ENCODE measurements at regions not wholly inside any gene's neighbourhood (a gene's known extent, or its start where the extent isn't known, plus 50 kb on each side); places are given as distances from the start of the nearest gene placed in this dataset.
"Not testable (repeated sequence)": the region's sequence is repeated elsewhere in the genome, so short reads cannot be mapped to it uniquely, and the experiment has no call there.

DNA sequence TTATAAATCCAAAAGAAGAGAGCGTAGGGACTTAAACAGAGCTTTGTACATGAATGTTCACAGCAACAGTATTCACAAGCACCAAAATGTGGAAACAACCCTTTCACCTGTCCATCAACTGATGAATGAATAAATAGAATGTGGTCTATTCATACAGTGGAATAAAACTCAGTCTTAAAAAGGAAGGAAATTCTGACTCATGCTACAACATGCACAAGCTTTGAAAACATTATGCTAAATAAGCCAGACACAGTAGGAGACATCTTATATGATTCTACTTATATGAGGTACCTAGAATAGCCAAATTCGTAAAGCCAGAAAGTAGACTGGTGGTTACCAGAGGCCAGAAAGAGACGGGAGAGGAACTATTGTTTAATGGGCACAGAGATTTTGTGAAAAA lies 74.3 kb downstream of the SHANK2 start:
- H3K9me3 Mint-ChIP-seq: peaks cover 5% of the 10 kb centered on the region
- no peak overlapping the region for H3K27ac Mint-ChIP-seq (ENCODE audit: low read depth)
- H3K4me1 Mint-ChIP-seq: no peaks in the 10 kb centered on the region
- DNase-seq (ENCODE audit: low spot score in 2 of 2) (no peak), ATAC-seq (replicated peaks; ENCODE audit: extremely low read depth, poor library complexity, severe bottlenecking) (no peak)
- H3K36me3 Mint-ChIP-seq (ENCODE audit: insufficient read depth): no peaks in the 10 kb centered on the region
- peaks cover 56% of the 10 kb centered on the region for H3K27me3 Mint-ChIP-seq
- no peak overlapping the region for H3K4me3 Mint-ChIP-seq

DNA sequence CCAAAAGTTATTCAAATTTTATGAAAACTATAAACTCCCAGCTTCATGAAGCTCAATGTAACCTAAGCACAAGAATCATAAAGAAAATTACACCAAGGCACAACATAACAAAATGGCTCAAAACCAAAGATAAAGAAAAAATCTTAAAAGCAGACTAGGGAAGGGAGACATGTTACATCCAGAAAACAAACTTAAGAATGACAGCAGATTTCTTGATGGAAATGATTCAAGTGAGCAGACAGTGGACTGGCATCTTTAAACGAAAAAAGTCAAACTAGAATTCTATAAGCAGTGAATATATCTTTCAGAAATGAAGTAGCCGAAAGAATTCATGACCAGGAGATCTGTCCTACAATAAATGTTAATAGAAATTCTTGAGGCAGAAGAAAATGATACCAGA lies 75.6 kb downstream of the SHANK2 start:
- Mint-ChIP-seq H3K4me3 (no peak overlapping the region), H3K27ac (ENCODE audit: low read depth) (no peak overlapping the region), H3K36me3 (ENCODE audit: insufficient read depth) (no peaks in the 10 kb centered on the region), H3K27me3 (peaks cover 56% of the 10 kb centered on the region), H3K9me3 (peaks cover 5% of the 10 kb centered on the region), H3K4me1 (no peaks in the 10 kb centered on the region)
- DNase-seq (ENCODE audit: low spot score in 2 of 2) (no peak), ATAC-seq (replicated peaks; ENCODE audit: extremely low read depth, poor library complexity, severe bottlenecking) (no peak)

DNA sequence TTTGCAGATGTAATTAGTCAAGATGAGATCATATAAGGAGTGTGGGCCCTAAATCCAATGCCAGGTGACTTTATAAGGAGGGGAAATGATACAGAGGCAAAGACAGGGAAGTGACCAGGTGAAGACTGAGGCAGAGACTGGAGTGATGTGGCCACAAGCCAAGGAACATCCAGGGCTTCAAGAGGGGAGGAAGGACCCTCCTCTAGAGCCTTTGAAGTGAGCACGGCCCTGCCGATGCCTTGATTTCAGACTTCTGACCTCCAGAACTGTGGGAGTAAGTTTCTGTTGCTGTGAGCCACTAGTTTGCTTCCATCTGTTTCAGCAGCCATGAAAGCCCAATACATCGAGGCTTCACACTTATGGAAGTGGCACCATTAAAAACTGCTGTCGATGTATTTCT lies 78.7 kb downstream of the SHANK2 start:
- Mint-ChIP-seq H3K27ac (ENCODE audit: low read depth) (no peak overlapping the region), H3K27me3 (peaks cover 46% of the 10 kb centered on the region)
- ATAC-seq (replicated peaks; ENCODE audit: extremely low read depth, poor library complexity, severe bottlenecking): no peak

DNA sequence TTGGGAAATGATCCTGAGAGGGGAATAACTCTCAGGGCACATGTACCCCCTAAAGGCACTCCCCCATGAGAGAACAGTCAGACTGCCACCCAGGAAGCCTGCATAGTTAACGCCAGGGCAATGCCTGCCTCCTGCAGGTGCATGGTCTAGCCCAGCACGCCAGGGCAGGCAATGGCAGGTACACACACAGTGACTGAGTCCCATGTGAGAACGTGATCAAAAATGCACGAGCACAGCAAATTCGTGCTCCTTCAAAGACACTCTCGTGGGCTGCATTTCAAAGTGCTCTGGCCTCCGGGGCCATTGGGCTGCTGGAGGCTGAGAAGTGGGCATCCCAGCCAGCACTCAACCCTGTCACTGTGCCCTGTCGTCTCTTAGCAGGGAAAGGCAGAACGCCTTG lies 79.7 kb downstream of the SHANK2 start:
- H3K36me3 Mint-ChIP-seq (ENCODE audit: insufficient read depth): no peaks in the 10 kb centered on the region
- H3K9me3 Mint-ChIP-seq: peaks cover 5% of the 10 kb centered on the region
- no peaks in the 10 kb centered on the region for H3K4me1 Mint-ChIP-seq
- peaks cover 36% of the 10 kb centered on the region for H3K27me3 Mint-ChIP-seq
- H3K4me3 Mint-ChIP-seq: no peak overlapping the region
- H3K27ac Mint-ChIP-seq (ENCODE audit: low read depth): no peak overlapping the region
- ATAC-seq (replicated peaks; ENCODE audit: extremely low read depth, poor library complexity, severe bottlenecking): no peak
- no peak for DNase-seq (ENCODE audit: low spot score in 2 of 2)

More for the DNA sequence above, 78.7 kb downstream of the SHANK2 start:
- Mint-ChIP-seq H3K9me3 (peaks cover 5% of the 10 kb centered on the region), H3K36me3 (ENCODE audit: insufficient read depth) (no peaks in the 10 kb centered on the region), H3K4me3 (no peak overlapping the region), H3K4me1 (no peaks in the 10 kb centered on the region)
- no peak for DNase-seq (ENCODE audit: low spot score in 2 of 2)

DNA sequence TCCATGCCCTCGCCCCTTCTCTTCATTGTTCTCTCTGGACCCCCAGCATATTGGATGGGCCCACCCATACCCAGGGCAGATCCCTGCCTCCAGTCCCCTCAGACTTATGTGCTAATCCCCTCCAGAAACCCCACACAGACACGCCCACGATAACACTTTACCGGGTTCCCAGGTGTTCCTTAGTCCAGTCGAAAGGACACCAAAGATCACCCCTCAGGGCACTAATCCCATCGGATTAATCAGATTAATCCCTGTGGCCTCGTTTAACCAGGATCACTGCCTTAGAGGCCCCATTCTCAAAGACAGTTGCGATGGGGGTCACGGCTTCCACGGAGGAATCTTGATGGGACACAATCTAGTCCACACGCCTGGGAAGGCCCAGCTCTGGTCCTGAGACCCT lies 80.8 kb downstream of the SHANK2 start:
- Mint-ChIP-seq H3K36me3 (ENCODE audit: insufficient read depth) (no peaks in the 10 kb centered on the region), H3K27me3 (peaks cover 25% of the 10 kb centered on the region), H3K4me1 (no peaks in the 10 kb centered on the region), H3K9me3 (peaks cover 5% of the 10 kb centered on the region), H3K4me3 (no peak overlapping the region), H3K27ac (ENCODE audit: low read depth) (no peak overlapping the region)
- DNase-seq (ENCODE audit: low spot score in 2 of 2) (no peak), ATAC-seq (replicated peaks; ENCODE audit: extremely low read depth, poor library complexity, severe bottlenecking) (no peak)

DNA sequence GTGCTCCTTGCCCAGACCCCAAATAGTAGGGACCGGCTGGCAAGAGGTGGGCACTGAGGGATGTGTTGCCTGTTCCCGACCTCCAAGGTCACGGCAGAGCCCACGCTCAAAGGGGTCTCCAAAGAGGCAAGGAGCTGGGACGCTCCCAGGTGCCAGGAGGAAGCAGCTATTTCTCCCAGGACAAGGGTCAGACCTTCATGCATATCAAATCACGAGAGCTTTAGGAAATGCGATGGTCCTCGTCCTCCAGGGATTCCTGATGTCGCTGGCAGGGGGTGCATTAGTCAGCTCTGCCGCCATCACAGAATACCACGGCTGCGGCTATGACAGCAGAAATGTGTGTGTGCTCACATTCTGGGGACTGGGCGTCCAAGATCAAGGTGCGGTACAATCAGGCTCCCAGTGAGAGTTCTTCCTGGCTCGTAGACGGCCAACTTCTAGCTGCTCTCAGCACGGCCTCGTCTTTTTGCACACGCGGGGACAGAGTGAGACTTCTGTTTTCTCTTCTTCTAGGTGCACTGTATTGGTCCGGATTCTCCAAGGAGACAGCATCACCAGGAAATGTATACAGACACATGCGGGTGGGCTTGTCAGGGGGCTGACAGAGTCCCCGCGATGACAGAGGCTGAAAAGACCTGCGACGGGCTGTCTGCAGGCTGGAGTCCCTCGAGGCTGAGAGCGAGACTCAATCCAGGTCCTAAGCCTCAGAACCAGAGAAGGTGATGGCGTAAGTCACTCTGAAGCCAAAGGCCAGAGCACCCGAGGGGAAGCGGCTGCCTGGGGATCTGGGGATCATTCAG lies 81.6 kb downstream of the SHANK2 start:
- no peak for DNase-seq (ENCODE audit: low spot score in 2 of 2)
- Mint-ChIP-seq H3K27me3 (peaks cover 22% of the 10 kb centered on the region), H3K9me3 (peaks cover 5% of the 10 kb centered on the region), H3K4me3 (no peak overlapping the region), H3K27ac (ENCODE audit: low read depth) (no peak overlapping the region), H3K36me3 (ENCODE audit: insufficient read depth) (no peaks in the 10 kb centered on the region), H3K4me1 (no peaks in the 10 kb centered on the region)
- no peak for ATAC-seq (replicated peaks; ENCODE audit: extremely low read depth, poor library complexity, severe bottlenecking)

DNA sequence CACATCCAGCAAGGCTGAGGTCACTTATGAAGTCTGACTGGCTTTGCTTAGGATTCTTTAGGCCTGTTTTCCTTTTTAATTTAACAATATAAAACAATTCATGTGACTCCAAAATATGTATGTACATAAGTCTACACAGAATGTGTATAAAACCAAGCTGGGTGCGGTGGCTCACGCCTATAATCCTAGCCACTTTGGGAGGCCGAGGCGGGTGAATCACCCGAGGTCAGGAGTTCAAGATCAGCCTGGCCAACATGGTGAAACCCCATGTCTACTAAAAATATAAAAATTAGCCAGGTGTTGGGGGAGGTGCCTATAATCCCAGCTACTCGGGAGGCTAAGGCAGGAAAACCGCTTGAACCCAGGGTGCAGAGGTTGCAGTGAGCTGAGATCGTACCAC lies 83.1 kb downstream of the SHANK2 start:
- ATAC-seq (replicated peaks; ENCODE audit: extremely low read depth, poor library complexity, severe bottlenecking): no peak
- no peak for DNase-seq (ENCODE audit: low spot score in 2 of 2)
- H3K4me3 Mint-ChIP-seq: no peak overlapping the region
- peaks cover 11% of the 10 kb centered on the region for H3K27me3 Mint-ChIP-seq
- H3K9me3 Mint-ChIP-seq: no peaks in the 10 kb centered on the region
- no peak overlapping the region for H3K27ac Mint-ChIP-seq (ENCODE audit: low read depth)
- H3K4me1 Mint-ChIP-seq: no peaks in the 10 kb centered on the region
- peaks cover 1% of the 10 kb centered on the region for H3K36me3 Mint-ChIP-seq (ENCODE audit: insufficient read depth)

DNA sequence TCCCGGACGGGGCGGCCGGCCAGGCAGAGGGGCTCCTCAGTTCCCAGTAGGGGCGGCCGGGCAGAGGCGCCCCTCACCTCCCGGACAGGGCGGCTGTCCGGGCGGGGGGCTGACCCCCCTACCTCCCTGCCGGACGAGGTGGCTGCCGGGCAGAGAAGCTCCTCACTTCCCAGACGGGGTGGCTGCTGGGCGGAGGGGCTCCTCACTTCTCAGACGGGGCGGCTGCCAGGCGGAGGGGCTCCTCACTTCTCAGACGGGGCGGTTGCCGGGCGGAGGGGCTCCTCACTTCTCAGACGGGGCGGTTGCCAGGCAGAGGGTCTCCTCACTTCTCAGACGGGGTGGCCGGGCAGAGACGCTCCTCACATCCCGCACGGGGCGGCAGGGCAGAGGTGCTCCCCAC lies 84.6 kb downstream of the SHANK2 start:
- not testable (repeated sequence) for ATAC-seq (replicated peaks; ENCODE audit: extremely low read depth, poor library complexity, severe bottlenecking); H3K36me3 Mint-ChIP-seq (ENCODE audit: insufficient read depth); H3K27ac Mint-ChIP-seq (ENCODE audit: low read depth); H3K27me3 Mint-ChIP-seq; DNase-seq (ENCODE audit: low spot score in 2 of 2); H3K4me1 Mint-ChIP-seq; H3K9me3 Mint-ChIP-seq; H3K4me3 Mint-ChIP-seq

DNA sequence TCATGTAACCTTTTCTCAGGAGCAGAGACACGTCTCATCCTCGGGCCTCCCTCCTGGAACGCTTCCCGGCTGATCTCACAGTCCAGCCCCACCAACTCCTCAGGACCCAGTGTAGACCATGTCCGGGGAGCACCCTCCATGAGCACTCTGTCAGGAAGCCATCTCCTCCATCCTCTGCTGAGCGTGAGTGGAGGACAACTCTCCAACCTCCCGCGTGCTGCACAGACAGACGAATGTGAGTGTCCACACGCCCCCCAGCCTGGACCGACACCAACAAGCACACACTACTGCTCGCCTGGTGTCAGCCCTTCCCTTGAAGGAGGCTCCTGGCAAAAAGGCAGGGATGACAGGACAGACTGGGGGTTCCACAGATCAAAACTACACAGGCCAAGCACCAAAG lies 86.6 kb downstream of the SHANK2 start:
- H3K4me3 Mint-ChIP-seq: no peak overlapping the region
- H3K27me3 Mint-ChIP-seq: no peaks in the 10 kb centered on the region
- H3K4me1 Mint-ChIP-seq: no peaks in the 10 kb centered on the region
- H3K9me3 Mint-ChIP-seq: no peaks in the 10 kb centered on the region
- H3K36me3 Mint-ChIP-seq (ENCODE audit: insufficient read depth): peaks cover 2% of the 10 kb centered on the region
- ATAC-seq (replicated peaks; ENCODE audit: extremely low read depth, poor library complexity, severe bottlenecking) (no peak), DNase-seq (ENCODE audit: low spot score in 2 of 2) (no peak)
- H3K27ac Mint-ChIP-seq (ENCODE audit: low read depth): no peak overlapping the region

DNA sequence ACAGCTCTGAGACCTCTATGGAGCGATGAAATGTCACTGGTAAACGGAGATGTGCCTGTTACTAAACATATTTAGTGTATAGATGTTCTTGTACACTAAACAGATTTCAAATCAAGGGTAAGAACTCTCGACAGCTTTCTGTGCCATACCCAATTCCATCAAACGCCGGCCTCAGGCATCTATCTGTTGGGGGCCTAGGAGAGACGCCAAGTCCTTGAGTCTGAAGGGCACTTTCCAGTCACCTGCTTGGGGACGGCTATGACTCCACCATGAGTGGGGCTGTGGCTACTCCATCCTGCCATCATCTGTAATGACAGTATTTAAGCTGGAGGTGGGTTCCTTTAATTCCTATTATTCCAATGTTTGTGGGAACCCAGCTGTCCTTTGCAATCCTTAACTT lies 87.8 kb downstream of the SHANK2 start:
- no peak for ATAC-seq (replicated peaks; ENCODE audit: extremely low read depth, poor library complexity, severe bottlenecking)
- Mint-ChIP-seq H3K27me3 (peaks cover 7% of the 10 kb centered on the region), H3K27ac (ENCODE audit: low read depth) (no peak overlapping the region), H3K9me3 (no peaks in the 10 kb centered on the region), H3K4me3 (no peak overlapping the region), H3K36me3 (ENCODE audit: insufficient read depth) (peaks cover 2% of the 10 kb centered on the region), H3K4me1 (no peaks in the 10 kb centered on the region)
- no peak for DNase-seq (ENCODE audit: low spot score in 2 of 2)

DNA sequence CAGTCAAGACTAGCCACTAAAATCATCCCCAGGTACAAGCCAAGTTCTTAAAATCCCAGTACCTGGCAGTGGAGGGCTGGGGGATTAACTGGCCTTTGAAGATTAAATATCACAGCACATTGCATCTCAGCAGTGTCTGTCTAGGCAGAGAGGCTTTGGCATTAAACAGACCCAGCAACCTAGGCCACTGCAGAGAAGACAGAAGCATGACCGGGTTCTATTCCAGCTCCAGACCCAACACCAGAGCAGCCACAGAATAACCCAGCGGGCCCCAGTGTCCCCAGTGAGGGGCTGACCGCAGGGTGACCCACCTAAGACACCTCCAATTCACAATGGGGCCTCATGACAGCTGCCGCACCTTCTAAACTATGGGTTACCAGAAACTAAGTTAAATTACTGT lies 88.2 kb downstream of the SHANK2 start:
- Mint-ChIP-seq H3K4me1 (no peaks in the 10 kb centered on the region), H3K27me3 (peaks cover 12% of the 10 kb centered on the region), H3K27ac (ENCODE audit: low read depth) (no peak overlapping the region)

DNA sequence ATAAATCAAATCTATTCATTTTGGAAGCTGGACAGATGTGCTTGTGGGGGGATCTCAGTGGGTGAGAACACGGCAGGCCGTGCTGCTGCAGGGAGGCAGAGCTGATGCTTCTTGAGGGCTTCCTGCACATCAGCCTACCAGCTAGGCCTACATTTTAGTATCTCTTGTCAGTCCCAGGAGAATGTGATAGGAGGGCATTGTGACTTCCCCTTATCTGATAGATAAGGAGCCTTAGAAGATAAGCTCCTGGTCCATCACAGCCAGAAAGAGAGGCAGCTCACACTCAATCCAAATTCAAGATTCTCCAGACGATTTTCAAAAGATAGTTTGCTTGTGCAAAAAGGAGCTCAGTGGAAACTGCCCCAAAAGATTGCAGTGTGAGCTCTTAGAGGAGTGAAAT lies 89.0 kb downstream of the SHANK2 start:
- no peaks in the 10 kb centered on the region for H3K9me3 Mint-ChIP-seq
- no peak for ATAC-seq (replicated peaks; ENCODE audit: extremely low read depth, poor library complexity, severe bottlenecking)
- no peak overlapping the region for H3K27ac Mint-ChIP-seq (ENCODE audit: low read depth)
- DNase-seq (ENCODE audit: low spot score in 2 of 2): no peak
- peaks cover 2% of the 10 kb centered on the region for H3K36me3 Mint-ChIP-seq (ENCODE audit: insufficient read depth)
- H3K4me3 Mint-ChIP-seq: no peak overlapping the region
- no peaks in the 10 kb centered on the region for H3K4me1 Mint-ChIP-seq
- peaks cover 20% of the 10 kb centered on the region for H3K27me3 Mint-ChIP-seq

More for the DNA sequence above, 88.2 kb downstream of the SHANK2 start:
- DNase-seq (ENCODE audit: low spot score in 2 of 2): no peak
- peaks cover 2% of the 10 kb centered on the region for H3K36me3 Mint-ChIP-seq (ENCODE audit: insufficient read depth)
- ATAC-seq (replicated peaks; ENCODE audit: extremely low read depth, poor library complexity, severe bottlenecking): no peak
- H3K9me3 Mint-ChIP-seq: no peaks in the 10 kb centered on the region
- H3K4me3 Mint-ChIP-seq: no peak overlapping the region

DNA sequence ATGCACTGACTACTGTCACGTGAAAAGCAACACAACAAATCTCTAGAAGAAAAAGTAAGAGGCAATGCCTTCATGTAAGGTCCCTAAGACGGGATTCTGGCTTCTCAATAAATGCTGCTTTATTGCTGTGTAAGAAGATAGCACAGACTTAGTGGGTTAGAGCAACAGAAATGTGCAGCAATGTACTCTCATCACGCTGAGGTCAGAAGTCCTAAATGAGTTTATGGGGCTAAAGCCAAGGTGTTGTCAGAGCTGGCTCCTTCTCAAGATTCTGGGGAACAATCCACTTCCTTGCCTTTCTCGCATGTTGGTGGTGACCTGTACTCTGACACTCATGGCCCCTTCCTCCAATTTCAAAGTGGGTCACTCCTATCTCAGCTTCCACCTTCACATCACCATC lies 93.4 kb downstream of the SHANK2 start:
- H3K27ac Mint-ChIP-seq (ENCODE audit: low read depth): no peak overlapping the region
- DNase-seq (ENCODE audit: low spot score in 2 of 2) (no peak), ATAC-seq (replicated peaks; ENCODE audit: extremely low read depth, poor library complexity, severe bottlenecking) (no peak)
- H3K27me3 Mint-ChIP-seq: peaks cover 34% of the 10 kb centered on the region
- H3K4me3 Mint-ChIP-seq: no peak overlapping the region
- H3K9me3 Mint-ChIP-seq: no peaks in the 10 kb centered on the region
- no peaks in the 10 kb centered on the region for H3K36me3 Mint-ChIP-seq (ENCODE audit: insufficient read depth)
- no peaks in the 10 kb centered on the region for H3K4me1 Mint-ChIP-seq
